ENCODE measurements at regions not wholly inside any gene's neighbourhood (a gene's known extent, or its start where the extent isn't known, plus 50 kb on each side); places are given as distances from the start of the nearest gene placed in this dataset.

DNA sequence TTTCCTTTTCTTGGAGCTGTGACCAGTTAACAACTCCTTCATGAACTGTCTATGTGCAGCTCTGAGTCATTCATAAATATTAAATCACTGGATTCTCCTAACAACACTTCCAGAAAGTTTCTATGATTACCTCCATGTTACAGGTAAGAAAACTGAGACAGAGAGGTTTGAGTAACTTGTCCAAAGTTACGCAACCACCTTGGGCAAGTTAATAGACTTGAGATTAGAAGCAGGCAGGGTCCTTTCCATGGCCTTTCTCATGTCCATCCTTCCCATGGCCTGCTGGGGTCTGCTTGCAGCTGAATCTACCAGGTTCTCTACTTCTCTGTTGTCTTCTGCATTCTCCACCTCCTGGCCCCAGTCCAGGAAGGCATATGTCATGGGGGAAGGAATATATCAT lies 648.8 kb upstream of the MKI67 start:
- no peak overlapping the region for H3K4me3 ChIP-seq (ENCODE audit: low read depth, low read length)
- TF ChIP-seq, protein P1, sequence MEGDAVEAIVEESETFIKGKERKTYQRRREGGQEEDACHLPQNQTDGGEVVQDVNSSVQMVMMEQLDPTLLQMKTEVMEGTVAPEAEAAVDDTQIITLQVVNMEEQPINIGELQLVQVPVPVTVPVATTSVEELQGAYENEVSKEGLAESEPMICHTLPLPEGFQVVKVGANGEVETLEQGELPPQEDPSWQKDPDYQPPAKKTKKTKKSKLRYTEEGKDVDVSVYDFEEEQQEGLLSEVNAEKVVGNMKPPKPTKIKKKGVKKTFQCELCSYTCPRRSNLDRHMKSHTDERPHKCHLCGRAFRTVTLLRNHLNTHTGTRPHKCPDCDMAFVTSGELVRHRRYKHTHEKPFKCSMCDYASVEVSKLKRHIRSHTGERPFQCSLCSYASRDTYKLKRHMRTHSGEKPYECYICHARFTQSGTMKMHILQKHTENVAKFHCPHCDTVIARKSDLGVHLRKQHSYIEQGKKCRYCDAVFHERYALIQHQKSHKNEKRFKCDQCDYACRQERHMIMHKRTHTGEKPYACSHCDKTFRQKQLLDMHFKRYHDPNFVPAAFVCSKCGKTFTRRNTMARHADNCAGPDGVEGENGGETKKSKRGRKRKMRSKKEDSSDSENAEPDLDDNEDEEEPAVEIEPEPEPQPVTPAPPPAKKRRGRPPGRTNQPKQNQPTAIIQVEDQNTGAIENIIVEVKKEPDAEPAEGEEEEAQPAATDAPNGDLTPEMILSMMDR (IDR thresholded peaks at IDR 0.05; ENCODE audit: insufficient read depth, low read depth, low read length, missing control alignments): no peak
- DNase-seq (ENCODE audit: low read depth): no peak

DNA sequence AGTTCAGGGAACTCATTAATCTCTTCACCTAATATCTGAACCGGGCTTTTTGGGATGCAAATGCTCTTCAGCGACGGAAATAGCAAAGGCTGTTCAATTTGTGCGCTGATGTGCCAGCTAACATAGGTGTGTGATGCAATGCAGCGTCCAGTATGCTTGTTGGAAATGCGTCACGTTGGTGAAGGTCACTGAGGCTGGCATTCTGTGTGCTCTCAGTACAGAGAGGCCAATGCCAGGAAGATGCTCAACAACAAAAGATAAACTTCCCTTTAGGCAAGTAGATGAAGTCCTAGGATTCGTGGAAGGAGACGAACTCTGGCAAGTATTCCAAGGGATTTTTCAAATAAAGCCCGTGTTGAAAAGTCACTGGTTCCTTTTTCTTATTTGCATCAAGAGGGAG lies 649.5 kb upstream of the MKI67 start:
- no peak overlapping the region for H3K4me3 ChIP-seq (ENCODE audit: low read depth, low read length)
- DNase-seq (ENCODE audit: low read depth): no peak
- TF ChIP-seq, protein P1 (IDR thresholded peaks at IDR 0.05; ENCODE audit: insufficient read depth, low read depth, low read length, missing control alignments): no peak

DNA sequence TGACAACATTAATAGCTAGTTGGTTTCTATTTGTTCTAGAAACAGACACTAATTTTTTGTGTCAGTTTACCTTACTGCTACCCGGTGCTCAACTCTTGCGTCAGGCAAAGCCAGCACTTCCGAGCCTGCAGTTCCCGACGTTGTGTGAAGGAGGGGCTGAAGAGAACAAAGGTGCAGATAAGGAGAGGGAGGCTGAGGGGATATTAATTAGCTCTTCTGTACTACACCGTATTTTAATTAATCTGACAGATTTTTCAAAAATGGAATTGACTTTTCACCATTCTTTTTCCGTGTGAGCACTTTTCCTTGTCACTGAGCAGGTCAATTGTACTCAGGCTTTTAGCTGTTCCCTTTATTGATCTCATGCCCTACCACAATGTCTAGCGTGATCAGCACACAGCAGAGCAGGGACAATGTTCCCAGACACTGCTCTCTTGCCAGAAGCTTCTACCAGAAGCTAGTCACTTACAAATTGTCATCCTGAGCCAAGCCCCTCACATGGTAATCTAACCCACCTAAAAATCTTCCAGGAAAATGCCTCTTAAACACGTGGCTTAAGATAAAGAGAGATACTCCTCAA lies 650.5 kb upstream of the MKI67 start:
- H3K4me3 ChIP-seq (ENCODE audit: low read depth, low read length): no peak overlapping the region
- DNase-seq (ENCODE audit: low read depth): no peak
- TF ChIP-seq, protein P1 (IDR thresholded peaks at IDR 0.05; ENCODE audit: insufficient read depth, low read depth, low read length, missing control alignments): no peak

- no peak for DNase-seq (ENCODE audit: low read depth)
- no peak overlapping the region for H3K4me3 ChIP-seq (ENCODE audit: low read depth, low read length)
- TF ChIP-seq, protein P1 (IDR thresholded peaks at IDR 0.05; ENCODE audit: insufficient read depth, low read depth, low read length, missing control alignments): no peak
Observed at GRCh38 chr10:128777342-128777741, 651.1 kb upstream of the MKI67 start.

GRCh38 chr10:128779416-128779815 lies 653.2 kb upstream of the MKI67 start:
- DNase-seq (ENCODE audit: low read depth): no peak
- TF ChIP-seq, protein P1 (IDR thresholded peaks at IDR 0.05; ENCODE audit: insufficient read depth, low read depth, low read length, missing control alignments): no peak
- no peak overlapping the region for H3K4me3 ChIP-seq (ENCODE audit: low read depth, low read length)

DNA sequence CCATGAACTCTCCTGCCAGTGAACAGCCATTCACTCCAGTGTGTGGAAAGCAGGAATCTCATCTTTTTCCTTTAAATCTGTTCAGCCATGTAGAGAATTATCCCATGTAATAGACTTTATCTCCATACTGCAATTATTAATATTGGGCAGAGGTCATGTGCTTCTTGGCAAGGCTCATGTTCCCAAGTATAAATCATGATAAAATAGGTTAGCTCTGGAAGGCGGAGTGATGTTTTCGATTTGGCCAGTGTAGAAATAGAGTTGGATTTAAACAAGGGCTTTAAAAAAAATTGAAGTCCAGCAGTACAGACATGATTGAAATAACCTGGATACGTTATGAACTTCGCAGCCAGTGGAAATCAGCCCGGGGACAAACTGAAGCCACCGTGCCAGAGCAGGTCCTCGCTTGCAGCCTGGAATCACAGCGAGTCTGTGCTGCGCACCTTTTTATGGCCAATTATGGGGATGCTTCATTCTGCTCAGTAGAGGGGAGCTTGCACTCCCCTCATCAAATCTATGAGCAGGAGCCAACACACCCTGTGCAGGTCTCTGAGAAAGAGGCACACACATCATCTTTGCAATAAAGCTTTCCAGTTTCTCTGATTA lies 654.0 kb upstream of the MKI67 start:
- DNase-seq (ENCODE audit: low read depth): no peak
- TF ChIP-seq, protein P1 (IDR thresholded peaks at IDR 0.05; ENCODE audit: insufficient read depth, low read depth, low read length, missing control alignments): no peak
- H3K4me3 ChIP-seq (ENCODE audit: low read depth, low read length): no peak overlapping the region

GRCh38 chr10:128781637-128782036 lies 655.4 kb upstream of the MKI67 start:
- TF ChIP-seq, protein P1 (IDR thresholded peaks at IDR 0.05; ENCODE audit: insufficient read depth, low read depth, low read length, missing control alignments): no peak

More at GRCh38 chr10:128781637-128782036, 655.4 kb upstream of the MKI67 start:
- no peak overlapping the region for H3K4me3 ChIP-seq (ENCODE audit: low read depth, low read length)
- DNase-seq (ENCODE audit: low read depth): no peak

All from GM12865 (cell line).